ENCODE measurements at regions not wholly inside any gene's neighbourhood (a gene's known extent, or its start where the extent isn't known, plus 50 kb on each side); places are given as distances from the start of the nearest gene placed in this dataset.

- Histone ChIP-seq H3K27ac (ENCODE audit: low read depth, low read length) (no peak overlapping the region), H3K4me1 (ENCODE audit: control insufficient read depth in 2 of 2, insufficient read depth in 2 of 2, low read length in 2 of 2) (no peaks in the 10 kb centered on the region), H3K27me3 (ENCODE audit: control insufficient read depth in 2 of 2, insufficient read depth in 2 of 2, low read length in 2 of 2) (no peaks in the 10 kb centered on the region), H3K4me3 (ENCODE audit: low read length) (no peak overlapping the region), H3K36me3 (ENCODE audit: control insufficient read depth in 2 of 3, insufficient read depth in 3 of 3, low read length in 3 of 3) (no peaks in the 10 kb centered on the region), H3K9me3 (ENCODE audit: control insufficient read depth in 2 of 3, low read length in 3 of 3) (no peaks in the 10 kb centered on the region)
- Mint-ChIP-seq H3K9me3 (peaks cover 0 to 4% (median 0%) of the 10 kb centered on the region in 11 donors), H3K4me1 (no peaks in the 10 kb centered on the region), H3K36me3 (no peaks in the 10 kb centered on the region), H3K27ac (no peak overlapping the region), H3K27me3 (peaks cover 0 to 15% (median 6%) of the 10 kb centered on the region in 5 donors), H3K4me3 (no peak overlapping the region)
- intact Hi-C loops (cut with micrococcal nuclease): no loop called here
- POLR2A ChIA-PET: no interaction called here
- DNase-seq (no peak), ATAC-seq (no peak)
- CTCF ChIA-PET: no interaction called here
Measured at GRCh38 chr11:127383026-127383425, 382.5 kb upstream of the KIRREL3 start.

DNA sequence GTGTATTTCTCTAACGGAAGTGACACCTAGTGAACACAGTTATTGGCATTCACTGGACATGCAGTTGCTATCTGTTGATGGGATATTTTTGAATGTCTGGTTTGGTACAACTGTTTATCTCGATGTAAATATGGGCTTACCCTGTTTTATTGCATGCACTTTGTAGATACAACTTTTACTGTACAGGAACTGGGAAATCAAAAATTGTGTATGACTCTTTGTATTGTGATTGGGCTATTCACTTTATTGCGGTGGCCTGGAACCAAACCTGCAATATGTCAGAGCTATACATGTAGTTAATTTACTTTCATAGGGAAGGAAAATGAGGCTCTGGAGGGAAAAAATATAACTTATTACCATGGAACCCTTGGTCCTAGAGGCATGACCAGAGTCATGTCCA is 380.7 kb upstream of the KIRREL3 start:
- no peaks in the 10 kb centered on the region for H3K27me3 ChIP-seq (ENCODE audit: control insufficient read depth in 2 of 2, insufficient read depth in 2 of 2, low read length in 2 of 2)
- no peaks in the 10 kb centered on the region for H3K36me3 ChIP-seq (ENCODE audit: control insufficient read depth in 2 of 3, insufficient read depth in 3 of 3, low read length in 3 of 3)
- H3K9me3 ChIP-seq (ENCODE audit: control insufficient read depth in 2 of 3, low read length in 3 of 3): no peaks in the 10 kb centered on the region
- peaks cover 0 to 15% (median 5%) of the 10 kb centered on the region in 5 donors for H3K27me3 Mint-ChIP-seq
- CTCF ChIA-PET: no interaction called here
- no peaks in the 10 kb centered on the region for H3K4me1 Mint-ChIP-seq
- DNase-seq (no peak), ATAC-seq (no peak)
- no peak overlapping the region for H3K27ac Mint-ChIP-seq
- no peaks in the 10 kb centered on the region for H3K36me3 Mint-ChIP-seq
- H3K27ac ChIP-seq (ENCODE audit: low read depth, low read length): no peak overlapping the region
- peaks cover 0 to 1% (median 0%) of the 10 kb centered on the region in 11 donors for H3K9me3 Mint-ChIP-seq
- POLR2A ChIA-PET: no interaction called here
- no peak overlapping the region for H3K4me3 ChIP-seq (ENCODE audit: low read length)
- H3K4me1 ChIP-seq (ENCODE audit: control insufficient read depth in 2 of 2, insufficient read depth in 2 of 2, low read length in 2 of 2): no peaks in the 10 kb centered on the region
- intact Hi-C loops (cut with micrococcal nuclease): no loop called here
- H3K4me3 Mint-ChIP-seq: no peak overlapping the region

DNA sequence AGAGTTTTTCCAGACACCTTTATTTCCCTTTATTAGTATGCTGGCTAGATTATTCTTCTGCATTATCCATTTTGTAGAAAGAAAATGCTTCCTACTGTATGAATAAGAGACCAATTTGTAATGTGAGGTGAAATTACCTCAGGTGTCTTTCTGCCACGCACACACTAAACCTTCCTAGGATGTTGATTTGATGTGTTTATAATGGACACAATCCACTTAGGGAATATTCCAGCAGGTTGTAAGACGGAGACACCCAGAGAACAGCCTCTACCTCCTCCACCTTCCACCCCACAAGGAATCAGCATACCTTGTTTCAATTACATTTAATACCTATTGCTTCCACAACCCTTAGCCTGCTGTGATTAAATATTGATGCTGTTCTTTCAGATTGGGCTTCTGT is 379.1 kb upstream of the KIRREL3 start:
- Histone ChIP-seq H3K9me3 (ENCODE audit: control insufficient read depth in 2 of 3, low read length in 3 of 3) (no peaks in the 10 kb centered on the region), H3K4me1 (ENCODE audit: control insufficient read depth in 2 of 2, insufficient read depth in 2 of 2, low read length in 2 of 2) (no peaks in the 10 kb centered on the region), H3K36me3 (ENCODE audit: control insufficient read depth in 2 of 3, insufficient read depth in 3 of 3, low read length in 3 of 3) (no peaks in the 10 kb centered on the region), H3K27ac (ENCODE audit: low read depth, low read length) (no peak overlapping the region), H3K4me3 (ENCODE audit: low read length) (no peak overlapping the region), H3K27me3 (ENCODE audit: control insufficient read depth in 2 of 2, insufficient read depth in 2 of 2, low read length in 2 of 2) (no peaks in the 10 kb centered on the region)
- ATAC-seq (no peak), DNase-seq (no peak)
- H3K27ac Mint-ChIP-seq: no peak overlapping the region
- CTCF ChIA-PET: no interaction called here
- H3K27me3 Mint-ChIP-seq: peaks cover 0 to 15% (median 5%) of the 10 kb centered on the region in 5 donors
- peaks cover 0 to 2% (median 0%) of the 10 kb centered on the region in 11 donors for H3K9me3 Mint-ChIP-seq
- no peaks in the 10 kb centered on the region for H3K4me1 Mint-ChIP-seq
- intact Hi-C loops (cut with micrococcal nuclease): no loop called here
- H3K36me3 Mint-ChIP-seq: no peaks in the 10 kb centered on the region
- POLR2A ChIA-PET: no interaction called here
- H3K4me3 Mint-ChIP-seq: no peak overlapping the region

DNA sequence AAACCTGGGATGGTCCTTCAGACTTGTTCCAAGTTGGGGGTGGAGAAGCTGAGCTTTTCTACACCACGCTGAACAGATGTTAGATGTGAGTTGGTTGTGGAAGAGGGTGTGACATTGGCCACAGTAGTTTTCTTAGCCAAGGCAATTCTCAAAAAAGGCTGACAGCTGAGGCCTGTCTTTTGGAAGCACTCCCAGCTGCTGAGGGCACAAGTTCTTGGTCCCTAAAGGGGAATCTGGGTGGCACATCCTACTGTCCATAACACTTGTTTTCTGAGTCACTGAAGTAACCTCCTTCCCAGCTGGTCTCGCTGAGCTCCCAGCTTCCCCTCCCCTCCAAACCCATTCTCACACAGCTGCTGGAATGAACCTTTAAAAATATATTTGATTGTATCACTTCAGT is 375.7 kb upstream of the KIRREL3 start:
- POLR2A ChIA-PET: no interaction called here
- Histone ChIP-seq H3K4me3 (ENCODE audit: low read length) (no peak overlapping the region), H3K27ac (ENCODE audit: low read depth, low read length) (no peak overlapping the region), H3K36me3 (ENCODE audit: control insufficient read depth in 2 of 3, insufficient read depth in 3 of 3, low read length in 3 of 3) (no peaks in the 10 kb centered on the region), H3K9me3 (ENCODE audit: control insufficient read depth in 2 of 3, low read length in 3 of 3) (no peaks in the 10 kb centered on the region), H3K4me1 (ENCODE audit: control insufficient read depth in 2 of 2, insufficient read depth in 2 of 2, low read length in 2 of 2) (no peaks in the 10 kb centered on the region), H3K27me3 (ENCODE audit: control insufficient read depth in 2 of 2, insufficient read depth in 2 of 2, low read length in 2 of 2) (no peaks in the 10 kb centered on the region)
- Mint-ChIP-seq H3K27me3 (peaks cover 0 to 15% (median 5%) of the 10 kb centered on the region in 5 donors), H3K36me3 (no peaks in the 10 kb centered on the region), H3K4me1 (no peaks in the 10 kb centered on the region), H3K27ac (no peak overlapping the region), H3K4me3 (no peak overlapping the region), H3K9me3 (peaks cover 0 to 2% (median 0%) of the 10 kb centered on the region in 11 donors)
- ATAC-seq (no peak), DNase-seq (no peak)
- CTCF ChIA-PET: no interaction called here
- intact Hi-C loops (cut with micrococcal nuclease): no loop called here

GRCh38 chr11:127369356-127369755 is 368.8 kb upstream of the KIRREL3 start:
- Histone ChIP-seq H3K36me3 (ENCODE audit: control insufficient read depth in 2 of 3, insufficient read depth in 3 of 3, low read length in 3 of 3) (no peaks in the 10 kb centered on the region), H3K4me3 (ENCODE audit: low read length) (no peak overlapping the region), H3K27me3 (ENCODE audit: control insufficient read depth in 2 of 2, insufficient read depth in 2 of 2, low read length in 2 of 2) (no peaks in the 10 kb centered on the region), H3K9me3 (ENCODE audit: control insufficient read depth in 2 of 3, low read length in 3 of 3) (no peaks in the 10 kb centered on the region), H3K27ac (ENCODE audit: low read depth, low read length) (no peak overlapping the region), H3K4me1 (ENCODE audit: control insufficient read depth in 2 of 2, insufficient read depth in 2 of 2, low read length in 2 of 2) (no peaks in the 10 kb centered on the region)
- H3K4me3 Mint-ChIP-seq: no peak overlapping the region
- POLR2A ChIA-PET: no interaction called here
- H3K4me1 Mint-ChIP-seq: no peaks in the 10 kb centered on the region
- H3K27ac Mint-ChIP-seq: no peak overlapping the region
- ATAC-seq (no peak), DNase-seq (no peak)
- CTCF ChIA-PET: no interaction called here
- no peaks in the 10 kb centered on the region for H3K9me3 Mint-ChIP-seq
- H3K27me3 Mint-ChIP-seq: no peaks in the 10 kb centered on the region
- intact Hi-C loops (cut with micrococcal nuclease): no loop called here
- H3K36me3 Mint-ChIP-seq: no peaks in the 10 kb centered on the region

DNA sequence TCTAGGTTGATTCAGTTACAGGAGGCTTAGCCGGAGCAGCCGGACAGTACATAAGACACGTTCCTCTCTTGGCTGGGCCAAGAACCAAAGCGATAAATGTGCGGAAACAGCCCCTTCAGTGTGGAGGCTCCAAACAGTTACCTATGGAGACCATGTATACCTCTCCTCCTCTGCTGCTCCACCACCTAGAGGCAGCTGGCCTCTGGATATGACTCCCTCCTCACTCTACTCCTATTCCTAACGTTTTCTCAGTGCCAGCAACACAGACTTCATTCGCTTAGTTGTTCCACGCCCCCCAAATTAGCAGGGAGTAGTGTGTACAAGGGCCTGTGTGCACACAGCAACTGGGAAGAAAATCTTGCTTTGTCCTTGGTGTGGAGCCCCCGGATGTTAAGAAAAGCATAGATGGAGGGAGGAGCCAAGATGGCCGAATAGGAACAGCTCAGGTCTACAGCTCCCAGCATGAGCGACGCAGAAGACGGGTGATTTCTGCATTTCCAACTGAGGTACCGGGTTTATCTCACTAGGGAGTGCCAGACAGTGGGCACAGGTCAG is 362.3 kb upstream of the KIRREL3 start:
- POLR2A ChIA-PET: no interaction called here

GRCh38 chr11:127358160-127358559 is 357.6 kb upstream of the KIRREL3 start:
- ChIA-PET POLR2A (no interaction called here), CTCF (no interaction called here)
- H3K4me3 ChIP-seq (ENCODE audit: low read length): no peak overlapping the region
- Mint-ChIP-seq H3K4me3 (no peak overlapping the region), H3K27me3 (peaks cover 0 to 23% (median 5%) of the 10 kb centered on the region in 5 donors), H3K4me1 (no peaks in the 10 kb centered on the region), H3K27ac (no peak overlapping the region), H3K9me3 (peaks cover 0 to 4% (median 0%) of the 10 kb centered on the region in 11 donors), H3K36me3 (peaks cover 0 to 4% (median 0%) of the 10 kb centered on the region in 5 donors)
- no peaks in the 10 kb centered on the region for H3K9me3 ChIP-seq (ENCODE audit: control insufficient read depth in 2 of 3, low read length in 3 of 3)
- intact Hi-C loops (cut with micrococcal nuclease): no loop called here
- no peaks in the 10 kb centered on the region for H3K4me1 ChIP-seq (ENCODE audit: control insufficient read depth in 2 of 2, insufficient read depth in 2 of 2, low read length in 2 of 2)
- H3K36me3 ChIP-seq (ENCODE audit: control insufficient read depth in 2 of 3, insufficient read depth in 3 of 3, low read length in 3 of 3): no peaks in the 10 kb centered on the region
- ATAC-seq (no peak), DNase-seq (no peak)
- H3K27ac ChIP-seq (ENCODE audit: low read depth, low read length): no peak overlapping the region
- H3K27me3 ChIP-seq (ENCODE audit: control insufficient read depth in 2 of 2, insufficient read depth in 2 of 2, low read length in 2 of 2): no peaks in the 10 kb centered on the region

More for the DNA sequence above, 362.3 kb upstream of the KIRREL3 start:
- ATAC-seq: no peak
- Histone ChIP-seq H3K27me3 (ENCODE audit: control insufficient read depth in 2 of 2, insufficient read depth in 2 of 2, low read length in 2 of 2) (no peaks in the 10 kb centered on the region), H3K4me3 (ENCODE audit: low read length) (no peak overlapping the region), H3K4me1 (ENCODE audit: control insufficient read depth in 2 of 2, insufficient read depth in 2 of 2, low read length in 2 of 2) (no peaks in the 10 kb centered on the region), H3K27ac (ENCODE audit: low read depth, low read length) (no peak overlapping the region), H3K9me3 (ENCODE audit: control insufficient read depth in 2 of 3, low read length in 3 of 3) (no peaks in the 10 kb centered on the region), H3K36me3 (ENCODE audit: control insufficient read depth in 2 of 3, insufficient read depth in 3 of 3, low read length in 3 of 3) (no peaks in the 10 kb centered on the region)
- intact Hi-C loops (cut with micrococcal nuclease): no loop called here
- no peak overlapping the region for H3K4me3 Mint-ChIP-seq
- peaks cover 0 to 4% (median 0%) of the 10 kb centered on the region in 11 donors for H3K9me3 Mint-ChIP-seq
- no peaks in the 10 kb centered on the region for H3K4me1 Mint-ChIP-seq
- H3K27ac Mint-ChIP-seq: no peak overlapping the region
- no peak for DNase-seq
- CTCF ChIA-PET: no interaction called here
- H3K36me3 Mint-ChIP-seq: peaks cover 0 to 4% (median 0%) of the 10 kb centered on the region in 5 donors
- peaks cover 0 to 23% (median 6%) of the 10 kb centered on the region in 5 donors for H3K27me3 Mint-ChIP-seq

All from naive thymus-derived CD4-positive, alpha-beta T cell (primary cell).